ENCODE measurements at regions not wholly inside any gene's neighbourhood (a gene's known extent, or its start where the extent isn't known, plus 50 kb on each side); places are given as distances from the start of the nearest gene placed in this dataset.

DNA sequence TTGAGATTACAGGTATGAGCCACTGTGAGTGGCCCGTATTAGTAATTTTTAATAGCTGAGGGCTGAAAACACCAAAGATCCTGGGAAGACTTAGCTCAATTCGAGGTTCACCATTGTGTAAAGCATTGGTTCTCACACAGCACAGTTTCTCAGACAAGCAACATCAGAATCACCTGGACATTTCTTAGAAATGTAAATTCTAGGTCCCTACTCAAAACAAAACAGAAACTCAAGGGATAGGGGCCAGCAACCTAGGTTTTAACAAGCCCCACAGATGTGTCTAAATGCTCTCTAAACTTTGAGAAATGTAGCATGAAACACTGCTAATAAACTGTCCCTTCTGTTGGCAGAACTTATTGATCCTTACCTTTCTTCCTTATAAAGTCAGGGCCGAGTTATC lies 681.2 kb downstream of the RNF144A start:
- TF ChIP-seq POLR2AphosphoS5 (IDR thresholded peaks at IDR 0.05) (no peak), POLR2A (IDR thresholded peaks at IDR 0.05; ENCODE audit: low read depth) (no peak), EP300 (IDR thresholded peaks at IDR 0.05) (no peak)
- TF ChIP-seq, protein P1, sequence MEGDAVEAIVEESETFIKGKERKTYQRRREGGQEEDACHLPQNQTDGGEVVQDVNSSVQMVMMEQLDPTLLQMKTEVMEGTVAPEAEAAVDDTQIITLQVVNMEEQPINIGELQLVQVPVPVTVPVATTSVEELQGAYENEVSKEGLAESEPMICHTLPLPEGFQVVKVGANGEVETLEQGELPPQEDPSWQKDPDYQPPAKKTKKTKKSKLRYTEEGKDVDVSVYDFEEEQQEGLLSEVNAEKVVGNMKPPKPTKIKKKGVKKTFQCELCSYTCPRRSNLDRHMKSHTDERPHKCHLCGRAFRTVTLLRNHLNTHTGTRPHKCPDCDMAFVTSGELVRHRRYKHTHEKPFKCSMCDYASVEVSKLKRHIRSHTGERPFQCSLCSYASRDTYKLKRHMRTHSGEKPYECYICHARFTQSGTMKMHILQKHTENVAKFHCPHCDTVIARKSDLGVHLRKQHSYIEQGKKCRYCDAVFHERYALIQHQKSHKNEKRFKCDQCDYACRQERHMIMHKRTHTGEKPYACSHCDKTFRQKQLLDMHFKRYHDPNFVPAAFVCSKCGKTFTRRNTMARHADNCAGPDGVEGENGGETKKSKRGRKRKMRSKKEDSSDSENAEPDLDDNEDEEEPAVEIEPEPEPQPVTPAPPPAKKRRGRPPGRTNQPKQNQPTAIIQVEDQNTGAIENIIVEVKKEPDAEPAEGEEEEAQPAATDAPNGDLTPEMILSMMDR (IDR thresholded peaks at IDR 0.05): no peak

Measured in esophagus muscularis mucosa (tissue), 4 donors.